ENCODE measurements at regions not wholly inside any gene's neighbourhood (a gene's known extent, or its start where the extent isn't known, plus 50 kb on each side); places are given as distances from the start of the nearest gene placed in this dataset.

DNA sequence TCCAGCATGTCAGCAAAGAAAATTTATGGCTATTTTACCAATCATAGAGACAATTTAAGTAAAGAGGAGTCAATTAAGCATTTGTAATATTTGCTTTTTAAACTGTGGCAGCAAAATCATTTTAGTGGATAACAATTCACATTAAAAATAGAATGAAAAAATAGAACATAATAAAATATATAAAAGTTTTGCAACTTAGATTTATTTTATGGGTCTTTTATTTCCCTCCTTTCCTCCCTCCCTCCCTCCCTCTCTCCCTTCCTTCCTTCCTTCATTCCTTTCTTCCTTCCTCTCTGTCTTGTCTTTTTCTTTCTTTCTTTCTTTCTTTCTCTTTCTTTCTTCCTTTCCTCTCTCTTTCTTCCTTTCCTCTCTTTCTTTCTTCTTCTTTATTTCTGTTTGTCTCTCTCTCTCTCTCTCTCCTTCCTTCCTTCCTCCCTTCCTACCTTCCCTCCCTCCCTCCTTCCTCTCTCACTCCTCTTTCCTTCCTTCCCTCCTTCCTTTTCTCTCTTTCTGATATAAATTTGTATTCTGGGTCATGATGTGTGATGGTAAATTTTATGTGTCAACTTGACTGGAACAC is 610.9 kb upstream of the CITED2 start:
- H3K23ac ChIP-seq (ENCODE audit: low read length in 2 of 2): no peak overlapping the region
- H2BK120ac ChIP-seq (ENCODE audit: low read depth, low read length): no peak overlapping the region
- H2AK5ac ChIP-seq (ENCODE audit: low read length, severe bottlenecking): no peak overlapping the region
- no peaks in the 10 kb centered on the region for H3K9me3 ChIP-seq (ENCODE audit: control insufficient read depth, low read length)
- no peak overlapping the region for H3K18ac ChIP-seq (ENCODE audit: low read depth in 1 of 2, low read length in 2 of 2)
- no peak overlapping the region for H4K8ac ChIP-seq (ENCODE audit: low read length)
- no peak for DNase-seq
- H3K4me3 ChIP-seq (ENCODE audit: insufficient read depth in 1 of 2, low read depth in 1 of 2, low read length in 2 of 2): no peak overlapping the region
- H4K91ac ChIP-seq (ENCODE audit: low read length): no peak overlapping the region
- H3K36me3 ChIP-seq (ENCODE audit: control insufficient read depth in 1 of 2, insufficient read depth in 2 of 2, low read depth in 1 of 2, low read length in 2 of 2): no peaks in the 10 kb centered on the region
- H3K27ac ChIP-seq (ENCODE audit: low read length, poor library complexity, severe bottlenecking): no peak overlapping the region
- H3K4ac ChIP-seq (ENCODE audit: low read depth in 1 of 2, low read length in 2 of 2): no peak overlapping the region
- no peak overlapping the region for H3K14ac ChIP-seq (ENCODE audit: low read length in 2 of 2)
- peak overlapping the region in 1 of 2 experiments; percentile 78 for H2BK12ac ChIP-seq (ENCODE audit: low read length in 2 of 2)
- H2AFZ ChIP-seq (ENCODE audit: low read depth, low read length): no peak overlapping the region
- H3K4me2 ChIP-seq (ENCODE audit: low read length, poor library complexity, severe bottlenecking): no peak overlapping the region
- H3K9ac ChIP-seq (ENCODE audit: low read length): no peak overlapping the region
- H3K4me1 ChIP-seq (ENCODE audit: control insufficient read depth, insufficient read depth, low read depth, low read length): no peaks in the 10 kb centered on the region
- H3K27me3 ChIP-seq (ENCODE audit: control insufficient read depth in 1 of 2, insufficient read depth in 1 of 2, low read length in 2 of 2): no peaks in the 10 kb centered on the region
- H3K79me1 ChIP-seq (replicated peaks; ENCODE audit: low read length, poor library complexity, severe bottlenecking): no peaks in the 10 kb centered on the region
- no peak overlapping the region for H2BK5ac ChIP-seq (ENCODE audit: low read depth, low read length, poor library complexity, severe bottlenecking)
- H2BK15ac ChIP-seq (ENCODE audit: low read depth, poor library complexity, severe bottlenecking): no peak overlapping the region

DNA sequence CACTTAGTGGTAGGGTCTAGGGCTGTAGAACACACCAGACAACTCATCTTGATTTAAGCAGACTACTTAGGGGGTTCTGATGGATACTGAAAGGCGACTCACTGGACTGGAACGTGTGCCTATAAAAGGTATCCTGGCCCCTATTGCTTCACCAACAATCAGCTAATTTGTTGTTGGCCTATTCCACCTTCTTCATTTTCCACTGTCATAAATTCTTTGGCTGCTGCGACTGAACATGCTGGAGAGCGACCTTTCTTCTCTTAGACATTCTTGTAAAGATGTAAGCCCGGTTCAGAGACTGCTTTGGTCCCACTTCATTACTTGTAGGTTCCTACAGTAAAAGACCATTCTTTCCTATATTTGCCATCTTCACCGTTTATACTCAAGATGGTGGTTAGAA is 609.9 kb upstream of the CITED2 start:
- Histone ChIP-seq H2AK5ac (ENCODE audit: low read length, severe bottlenecking) (peak overlapping the region; percentile 96), H3K9me3 (ENCODE audit: control insufficient read depth, low read length) (no peaks in the 10 kb centered on the region), H2BK15ac (ENCODE audit: low read depth, poor library complexity, severe bottlenecking) (no peak overlapping the region), H4K91ac (ENCODE audit: low read length) (no peak overlapping the region), H2BK12ac (ENCODE audit: low read length in 2 of 2) (peak overlapping the region; percentile 38 to 88), H3K27ac (ENCODE audit: low read length, poor library complexity, severe bottlenecking) (peak overlapping the region; percentile 99), H3K4me3 (ENCODE audit: insufficient read depth in 1 of 2, low read depth in 1 of 2, low read length in 2 of 2) (no peak overlapping the region), H2AFZ (ENCODE audit: low read depth, low read length) (no peak overlapping the region), H3K79me1 (replicated peaks; ENCODE audit: low read length, poor library complexity, severe bottlenecking) (no peaks in the 10 kb centered on the region), H2BK5ac (ENCODE audit: low read depth, low read length, poor library complexity, severe bottlenecking) (no peak overlapping the region), H3K36me3 (ENCODE audit: control insufficient read depth in 1 of 2, insufficient read depth in 2 of 2, low read depth in 1 of 2, low read length in 2 of 2) (no peaks in the 10 kb centered on the region), H2BK120ac (ENCODE audit: low read depth, low read length) (peak overlapping the region; percentile 92), H3K14ac (ENCODE audit: low read length in 2 of 2) (no peak overlapping the region), H3K27me3 (ENCODE audit: control insufficient read depth in 1 of 2, insufficient read depth in 1 of 2, low read length in 2 of 2) (no peaks in the 10 kb centered on the region), H3K18ac (ENCODE audit: low read depth in 1 of 2, low read length in 2 of 2) (peak overlapping the region; percentile 69 to 88), H3K4me1 (ENCODE audit: control insufficient read depth, insufficient read depth, low read depth, low read length) (no peaks in the 10 kb centered on the region), H3K4ac (ENCODE audit: low read depth in 1 of 2, low read length in 2 of 2) (peak overlapping the region; percentile 15 to 94), H3K9ac (ENCODE audit: low read length) (no peak overlapping the region), H3K23ac (ENCODE audit: low read length in 2 of 2) (no peak overlapping the region), H3K4me2 (ENCODE audit: low read length, poor library complexity, severe bottlenecking) (no peak overlapping the region), H4K8ac (ENCODE audit: low read length) (no peak overlapping the region)
- 81% methylated on average over 5 of the region's 6 CpGs for WGBS
- DNase-seq: no peak

GRCh38 chr6:139983555-139984276 is 609.3 kb upstream of the CITED2 start:
- H2AFZ ChIP-seq (ENCODE audit: low read depth, low read length): no peak overlapping the region
- H2BK15ac ChIP-seq (ENCODE audit: low read depth, poor library complexity, severe bottlenecking): no peak overlapping the region
- no peak overlapping the region for H3K4me3 ChIP-seq (ENCODE audit: insufficient read depth in 1 of 2, low read depth in 1 of 2, low read length in 2 of 2)
- peak overlapping the region; percentile 92 for H2BK120ac ChIP-seq (ENCODE audit: low read depth, low read length)
- peak overlapping the region; percentile 69 to 88 for H3K18ac ChIP-seq (ENCODE audit: low read depth in 1 of 2, low read length in 2 of 2)
- H2BK5ac ChIP-seq (ENCODE audit: low read depth, low read length, poor library complexity, severe bottlenecking): no peak overlapping the region
- peak overlapping the region; percentile 67 for H3K9ac ChIP-seq (ENCODE audit: low read length)
- no peaks in the 10 kb centered on the region for H3K36me3 ChIP-seq (ENCODE audit: control insufficient read depth in 1 of 2, insufficient read depth in 2 of 2, low read depth in 1 of 2, low read length in 2 of 2)
- H2BK12ac ChIP-seq (ENCODE audit: low read length in 2 of 2): peak overlapping the region in 1 of 2 experiments; percentile 88
- no peak overlapping the region for H3K23ac ChIP-seq (ENCODE audit: low read length in 2 of 2)
- no peak overlapping the region for H4K91ac ChIP-seq (ENCODE audit: low read length)
- peak overlapping the region; percentile 96 for H2AK5ac ChIP-seq (ENCODE audit: low read length, severe bottlenecking)
- peak; percentile 78 for DNase-seq
- H3K79me1 ChIP-seq (replicated peaks; ENCODE audit: low read length, poor library complexity, severe bottlenecking): no peaks in the 10 kb centered on the region
- no peak overlapping the region for H3K14ac ChIP-seq (ENCODE audit: low read length in 2 of 2)
- peak overlapping the region; percentile 15 to 94 for H3K4ac ChIP-seq (ENCODE audit: low read depth in 1 of 2, low read length in 2 of 2)
- WGBS: 55% methylated on average over 2 of the region's 5 CpGs
- no peaks in the 10 kb centered on the region for H3K27me3 ChIP-seq (ENCODE audit: control insufficient read depth in 1 of 2, insufficient read depth in 1 of 2, low read length in 2 of 2)
- H3K9me3 ChIP-seq (ENCODE audit: control insufficient read depth, low read length): no peaks in the 10 kb centered on the region
- peak overlapping the region; percentile 99 for H3K27ac ChIP-seq (ENCODE audit: low read length, poor library complexity, severe bottlenecking)
- no peak overlapping the region for H3K4me2 ChIP-seq (ENCODE audit: low read length, poor library complexity, severe bottlenecking)
- H4K8ac ChIP-seq (ENCODE audit: low read length): no peak overlapping the region
- H3K4me1 ChIP-seq (ENCODE audit: control insufficient read depth, insufficient read depth, low read depth, low read length): no peaks in the 10 kb centered on the region

GRCh38 chr6:139982652-139983295 is 608.3 kb upstream of the CITED2 start:
- WGBS: 17% methylated on average over 4 of the region's 4 CpGs
- DNase-seq: peak; percentile 78
- Histone ChIP-seq H2BK15ac (ENCODE audit: low read depth, poor library complexity, severe bottlenecking) (no peak overlapping the region), H3K14ac (ENCODE audit: low read length in 2 of 2) (no peak overlapping the region), H3K36me3 (ENCODE audit: control insufficient read depth in 1 of 2, insufficient read depth in 2 of 2, low read depth in 1 of 2, low read length in 2 of 2) (no peaks in the 10 kb centered on the region), H2BK12ac (ENCODE audit: low read length in 2 of 2) (no peak overlapping the region), H2AK5ac (ENCODE audit: low read length, severe bottlenecking) (peak overlapping the region; percentile 13), H3K18ac (ENCODE audit: low read depth in 1 of 2, low read length in 2 of 2) (peak overlapping the region in 1 of 2 experiments; percentile 1), H3K9me3 (ENCODE audit: control insufficient read depth, low read length) (no peaks in the 10 kb centered on the region), H3K4ac (ENCODE audit: low read depth in 1 of 2, low read length in 2 of 2) (no peak overlapping the region), H3K27ac (ENCODE audit: low read length, poor library complexity, severe bottlenecking) (peak overlapping the region; percentile 99), H2AFZ (ENCODE audit: low read depth, low read length) (no peak overlapping the region), H3K4me3 (ENCODE audit: insufficient read depth in 1 of 2, low read depth in 1 of 2, low read length in 2 of 2) (no peak overlapping the region), H2BK5ac (ENCODE audit: low read depth, low read length, poor library complexity, severe bottlenecking) (no peak overlapping the region), H2BK120ac (ENCODE audit: low read depth, low read length) (no peak overlapping the region), H3K23ac (ENCODE audit: low read length in 2 of 2) (no peak overlapping the region), H4K91ac (ENCODE audit: low read length) (no peak overlapping the region), H3K27me3 (ENCODE audit: control insufficient read depth in 1 of 2, insufficient read depth in 1 of 2, low read length in 2 of 2) (no peaks in the 10 kb centered on the region), H3K4me1 (ENCODE audit: control insufficient read depth, insufficient read depth, low read depth, low read length) (no peaks in the 10 kb centered on the region), H4K8ac (ENCODE audit: low read length) (no peak overlapping the region), H3K4me2 (ENCODE audit: low read length, poor library complexity, severe bottlenecking) (no peak overlapping the region), H3K79me1 (replicated peaks; ENCODE audit: low read length, poor library complexity, severe bottlenecking) (no peaks in the 10 kb centered on the region), H3K9ac (ENCODE audit: low read length) (peak overlapping the region; percentile 67)
